H9 (cell line): ENCODE measurements at regions not wholly inside any gene's neighbourhood (a gene's known extent, or its start where the extent isn't known, plus 50 kb on each side); places are given as distances from the start of the nearest gene placed in this dataset.

Source experiments
- DNase-seq: peaks from one replicate; pipeline ENCODE4 v3.0.0-alpha.2; 2017
- H2AFZ ChIP-seq: one replicate; pipeline ENCODE4 v1.6.1; 2013; ENCODE audit warnings: mild to moderate bottlenecking, low read length, control low read depth, moderate library complexity
- H2AK5ac ChIP-seq: 2 replicates; pipeline ENCODE4 v1.6.1; 2013; ENCODE audit warnings: low read length, control low read depth, mixed read lengths; ENCODE audit not compliant: insufficient read length
- H2BK120ac ChIP-seq: one replicate; pipeline ENCODE4 v1.6.1; 2013; ENCODE audit warnings: low read depth, mild to moderate bottlenecking, low read length, control low read depth, inconsistent platforms; ENCODE audit not compliant: poor library complexity, severe bottlenecking
- H2BK12ac ChIP-seq: 2 replicates; pipeline ENCODE4 v1.6.1; 2013; ENCODE audit warnings: low read length, control low read depth, mixed read lengths, low read depth; ENCODE audit not compliant: insufficient read length
- H2BK15ac ChIP-seq: 2 replicates; pipeline ENCODE4 v1.6.1; 2013; ENCODE audit warnings: low read depth, low read length, control low read depth
- H2BK20ac ChIP-seq: one replicate; pipeline ENCODE4 v1.6.1; 2013; ENCODE audit warnings: low read depth, mild to moderate bottlenecking, low read length, control low read depth, inconsistent platforms; ENCODE audit not compliant: poor library complexity, severe bottlenecking
- H2BK5ac ChIP-seq: 2 replicates; pipeline ENCODE4 v1.6.1; 2013; ENCODE audit warnings: low read length, control low read depth, mixed read lengths; ENCODE audit not compliant: insufficient read length
- H3K14ac ChIP-seq: 2 replicates; pipeline ENCODE4 v1.6.1; 2013; ENCODE audit warnings: low read length, control low read depth; ENCODE audit not compliant: insufficient read depth
- H3K18ac ChIP-seq: 2 replicates; pipeline ENCODE4 v1.6.1; 2013; ENCODE audit warnings: low read depth, mild to moderate bottlenecking, mixed read lengths, low read length, control low read depth; ENCODE audit not compliant: insufficient read length
- H3K23ac ChIP-seq: 2 replicates; pipeline ENCODE4 v1.6.1; 2013; ENCODE audit warnings: low read length, control low read depth, mixed read lengths, low read depth; ENCODE audit not compliant: insufficient read length
- H3K23me2 ChIP-seq: 2 replicates; pipeline ENCODE4 v1.6.1; 2013; ENCODE audit warnings: low read depth, mild to moderate bottlenecking, mixed read lengths, low read length, control low read depth; ENCODE audit not compliant: insufficient read length, poor library complexity, severe bottlenecking
- H3K27ac ChIP-seq: 2 replicates; pipeline ENCODE4 v1.5.1; 2013; ENCODE audit warnings: low read length, control low read depth, mixed read lengths, low read depth; ENCODE audit not compliant: insufficient read length
- H3K27me3 ChIP-seq: 2 replicates; pipeline ENCODE4 v1.6.1; 2013; ENCODE audit warnings: low read length, control low read depth, inconsistent platforms; ENCODE audit not compliant: insufficient read depth
- H3K4ac ChIP-seq: 2 replicates; pipeline ENCODE4 v1.6.1; 2013; ENCODE audit warnings: low read depth, mild to moderate bottlenecking, control low read depth, inconsistent platforms, low read length, moderate library complexity
- H3K4me1 ChIP-seq: 2 replicates; pipeline ENCODE4 v1.6.1; 2013; ENCODE audit warnings: low read length, control low read depth, inconsistent platforms; ENCODE audit not compliant: insufficient read depth
- H3K4me2 ChIP-seq: 2 replicates; pipeline ENCODE4 v1.6.1; 2013; ENCODE audit warnings: low read length, control low read depth, mixed read lengths; ENCODE audit not compliant: insufficient read length, insufficient read depth
- H3K56ac ChIP-seq: 2 replicates; pipeline ENCODE4 v1.6.1; 2013; ENCODE audit warnings: low read depth, mild to moderate bottlenecking, mixed read lengths, low read length, control low read depth; ENCODE audit not compliant: insufficient read length
- H3K79me1 ChIP-seq: 2 replicates; pipeline ENCODE4 v1.6.1; 2013; ENCODE audit warnings: low read depth, mild to moderate bottlenecking, moderate library complexity, low read length, control low read depth, inconsistent platforms; ENCODE audit not compliant: insufficient read depth, poor library complexity, severe bottlenecking
- H3K79me2 ChIP-seq: 2 replicates; pipeline ENCODE4 v1.6.1; 2013; ENCODE audit warnings: low read length, control low read depth, inconsistent platforms; ENCODE audit not compliant: insufficient read depth
- H3K9ac ChIP-seq: 2 replicates; pipeline ENCODE4 v1.6.1; 2013; ENCODE audit warnings: low read length, control low read depth, mixed read lengths; ENCODE audit not compliant: insufficient read length; ENCODE audit errors: extremely low read depth
- H3K9me3 ChIP-seq: one replicate; pipeline ENCODE4 v1.6.1; 2013; ENCODE audit warnings: low read depth, low read length, inconsistent platforms; ENCODE audit not compliant: control insufficient read depth
- H3T11ph ChIP-seq: one replicate; pipeline ENCODE4 v1.6.1; 2013; ENCODE audit warnings: mild to moderate bottlenecking, low read length, control low read depth, inconsistent platforms
- H4K20me1 ChIP-seq: one replicate; pipeline ENCODE4 v1.6.1; 2013; ENCODE audit not compliant: control insufficient read depth, insufficient read length, insufficient read depth
- H4K5ac ChIP-seq: 2 replicates; pipeline ENCODE4 v1.6.1; 2013; ENCODE audit warnings: low read depth, mild to moderate bottlenecking, mixed read lengths, low read length, control low read depth; ENCODE audit not compliant: insufficient read length
- H4K8ac ChIP-seq: replicated peaks from 2 replicates; pipeline ENCODE4 v1.6.1; 2013; ENCODE audit warnings: low read length, control low read depth, mixed read lengths, low read depth; ENCODE audit not compliant: insufficient read length
- H4K91ac ChIP-seq: 2 replicates; pipeline ENCODE4 v1.6.1; 2013; ENCODE audit warnings: low read depth, mild to moderate bottlenecking, moderate library complexity, mixed read lengths, low read length, control low read depth; ENCODE audit not compliant: insufficient read length
- H3K27ac Mint-ChIP-seq, 3 experiments: 2 replicates in 2 of 3; 3 replicates in 1 of 3; pipeline ENCODE4 v1.8.0; 2020 to 2021; ENCODE audit warnings: mixed read lengths in 3 of 3, mild to moderate bottlenecking in 1 of 3, moderate library complexity in 1 of 3
- H3K27me3 Mint-ChIP-seq: 2 replicates; pipeline ENCODE4 v1.8.0; 2021; ENCODE audit warnings: low read depth, mild to moderate bottlenecking, moderate library complexity, mixed read lengths
- H3K36me3 Mint-ChIP-seq, 3 experiments: 2 replicates in 2 of 3; 3 replicates in 1 of 3; pipeline ENCODE4 v1.8.0; 2020 to 2021; ENCODE audit warnings: low read depth in 3 of 3, mixed read lengths in 3 of 3; ENCODE audit not compliant: insufficient read depth in 1 of 3
- H3K4me1 Mint-ChIP-seq, 2 experiments: 2 replicates each; pipeline ENCODE4 v1.8.0; 2020; ENCODE audit warnings: mixed read lengths in 2 of 2
- H3K4me3 Mint-ChIP-seq, 2 experiments: 2 replicates in 1 of 2; 3 replicates in 1 of 2; pipeline ENCODE4 v1.8.0; 2020 to 2021; ENCODE audit warnings: mild to moderate bottlenecking in 2 of 2, mixed read lengths in 2 of 2, moderate library complexity in 1 of 2
- H3K9me3 Mint-ChIP-seq, 2 experiments: 2 replicates in 1 of 2; 3 replicates in 1 of 2; pipeline ENCODE4 v1.8.0; 2020; ENCODE audit warnings: mild to moderate bottlenecking in 2 of 2, mixed read lengths in 2 of 2, moderate library complexity in 1 of 2
- CTCF ChIP-seq: fragments of 200-600 bp; sonication (generic); conservative IDR thresholded peaks from 3 replicates; pipeline ENCODE4 v1.8.0; 2021; ENCODE audit warnings: antibody characterized with exemption, mild to moderate bottlenecking
- WGBS: extraction: QIAGEN DNeasy Blood & Tissue Kit; methylation state at CpG from one replicate; pipeline ENCODE4 v1.1.7; 2013; ENCODE audit warnings: missing lambda C conversion rate, low lambda C conversion rate, mixed read lengths; ENCODE audit not compliant: insufficient read length; ENCODE audit errors: extremely low coverage; 5-methylcytosine and 5-hydroxymethylcytosine counted together

- Histone ChIP-seq H3K23me2 (no peaks in the 10 kb centered on the region), H3K27ac (no peak overlapping the region), H3T11ph (no peak overlapping the region), H3K9ac (no peak overlapping the region), H3K4ac (no peak overlapping the region), H3K18ac (no peak overlapping the region), H2BK120ac (no peak overlapping the region), H3K56ac (no peak overlapping the region), H3K4me1 (no peaks in the 10 kb centered on the region; the same call in 1 of the 2 replicates), H4K8ac (no peak overlapping the region), H3K14ac (no peak overlapping the region; the same call in 1 of the 2 replicates), H4K91ac (no peak overlapping the region), H4K5ac (no peak overlapping the region), H3K79me1 (no peaks in the 10 kb centered on the region), H4K20me1 (no peaks in the 10 kb centered on the region), H3K9me3 (no peaks in the 10 kb centered on the region), H3K27me3 (no peaks in the 10 kb centered on the region), H2BK5ac (no peak overlapping the region), H3K23ac (no peak overlapping the region), H3K79me2 (no peaks in the 10 kb centered on the region), H2AFZ (no peak overlapping the region), H2AK5ac (no peak overlapping the region), H2BK12ac (no peak overlapping the region), H3K4me2 (no peak overlapping the region), H2BK20ac (no peak overlapping the region), H2BK15ac (no peak overlapping the region)
- Mint-ChIP-seq H3K4me3 (no peak overlapping the region), H3K9me3 (no peaks in the 10 kb centered on the region), H3K27ac (no peak overlapping the region), H3K27me3 (peaks cover 7% of the 10 kb centered on the region), H3K36me3 (no peaks in the 10 kb centered on the region), H3K4me1 (peaks cover 0 to 3% of the 10 kb centered on the region in 2 experiments; a peak in 2 of 4 replicates)
- no peak for DNase-seq
- TF ChIP-seq CTCF = no peak
- no CpG with 5 or more reads among the region's 13 CpGs for WGBS
Measured at GRCh38 chr6:167566711-167567141, 241.8 kb downstream of the TTLL2 start.
